HFF-Myc (cell line): ENCODE measurements at regions not wholly inside any gene's neighbourhood (a gene's known extent, or its start where the extent isn't known, plus 50 kb on each side); places are given as distances from the start of the nearest gene placed in this dataset.

Source experiments
- DNase-seq: peaks from one replicate; pipeline ENCODE4 v3.0.0-alpha.2; 2011; ENCODE audit warnings: low read depth; ENCODE audit errors: extremely low read depth
- H3K4me3 ChIP-seq: replicated peaks from 2 replicates; pipeline ENCODE4 v1.5.1; 2011; ENCODE audit warnings: low read depth, mild to moderate bottlenecking, control low read depth, low read length
- CTCF ChIP-seq: IDR thresholded peaks from 2 replicates; pipeline ENCODE4 v1.5.1; 2012; ENCODE audit warnings: mild to moderate bottlenecking, low read depth, low read length, control low read depth; ENCODE audit errors: missing control alignments

DNA sequence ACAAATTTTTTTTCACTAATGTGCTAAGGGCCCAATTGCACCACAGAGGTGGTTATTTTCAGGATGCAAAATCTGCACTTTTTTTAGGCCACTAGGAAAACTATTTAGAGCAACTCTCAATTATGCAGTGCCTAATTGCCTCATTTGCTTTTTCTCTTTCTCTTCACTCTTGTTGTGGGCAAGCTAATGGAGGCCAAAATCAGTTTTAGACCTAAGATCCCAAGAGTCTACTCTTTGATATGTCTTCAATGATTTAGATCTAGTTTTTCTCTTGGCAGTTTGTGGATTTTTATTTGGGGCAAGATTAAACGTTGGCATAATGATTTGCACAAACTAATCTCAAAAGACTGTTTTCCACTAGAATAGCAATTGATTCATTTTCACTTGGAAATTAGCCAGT lies 1996.9 kb downstream of the LRRC4C start:
- DNase-seq = no peak
- no peak overlapping the region for H3K4me3 ChIP-seq
- no peak for TF ChIP-seq CTCF

- TF ChIP-seq CTCF = no peak
- DNase-seq = no peak
- no peak overlapping the region for H3K4me3 ChIP-seq
These were observed 1998.4 kb downstream of the LRRC4C start for GRCh38 chr11:39461066-39461465.

GRCh38 chr11:39459606-39460005 lies 1999.8 kb downstream of the LRRC4C start:
- DNase-seq = no peak
- no peak for TF ChIP-seq CTCF
- no peak overlapping the region for H3K4me3 ChIP-seq

DNA sequence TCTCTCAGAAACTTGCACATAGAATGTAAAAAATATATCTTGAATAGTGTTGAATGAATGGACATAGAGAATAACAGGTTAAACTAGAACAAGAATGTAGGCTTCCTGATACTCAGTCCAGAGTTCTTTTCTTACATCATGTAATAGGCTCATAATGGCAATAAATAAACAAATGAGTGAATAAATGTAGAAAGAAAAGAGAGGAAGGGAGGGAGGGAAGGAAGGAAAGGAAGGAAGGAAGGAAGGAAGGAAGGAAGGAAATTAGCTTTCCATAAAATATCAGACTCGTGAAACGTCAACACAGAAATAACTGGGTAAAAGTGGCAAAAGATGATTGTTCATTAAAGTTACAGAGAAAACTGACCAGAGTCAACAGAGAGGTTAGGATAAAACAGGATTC lies 2001.0 kb downstream of the LRRC4C start:
- DNase-seq = no peak
- no peak for TF ChIP-seq CTCF
- no peak overlapping the region for H3K4me3 ChIP-seq

DNA sequence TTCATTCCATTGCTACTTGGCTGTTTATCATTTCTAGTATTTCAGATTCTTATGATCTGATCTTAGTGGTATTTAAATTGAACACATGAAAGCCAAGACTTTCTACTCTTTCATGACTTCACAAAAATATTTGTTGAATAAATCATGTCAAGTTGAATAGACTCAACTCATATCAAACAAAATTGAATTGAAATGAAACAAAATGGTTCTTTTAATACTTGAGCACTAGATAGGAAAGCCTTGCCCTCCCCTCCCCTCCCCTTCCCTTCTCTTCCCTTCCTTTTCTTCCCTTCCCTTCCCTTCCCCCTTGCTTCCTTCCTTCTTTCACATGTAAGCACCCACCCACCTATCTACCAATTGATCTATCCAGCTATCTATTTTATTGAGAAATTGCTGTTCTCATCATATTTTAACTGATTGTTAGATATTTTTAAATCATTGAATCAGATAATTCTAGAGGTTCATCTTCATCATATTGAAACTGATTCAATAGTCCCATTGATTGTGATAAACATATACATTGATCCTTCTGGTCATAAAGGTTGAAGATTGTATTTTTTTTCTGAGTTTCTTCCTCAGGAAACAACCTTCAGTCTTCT lies 2015.9 kb downstream of the LRRC4C start:
- no peak for DNase-seq
- no peak overlapping the region for H3K4me3 ChIP-seq
- TF ChIP-seq CTCF = no peak

GRCh38 chr11:39442177-39442576 lies 2017.3 kb downstream of the LRRC4C start:
- DNase-seq = no peak
- no peak overlapping the region for H3K4me3 ChIP-seq
- TF ChIP-seq CTCF = no peak

- no peak for TF ChIP-seq CTCF
- no peak for DNase-seq
- no peak overlapping the region for H3K4me3 ChIP-seq
These were observed 2023.8 kb downstream of the LRRC4C start for GRCh38 chr11:39435641-39436040.
